NCI-H2107 treated with DMSO at 0.1 percent for 48 hours (cell line): ENCODE measurements at regions not wholly inside any gene's neighbourhood (a gene's known extent, or its start where the extent isn't known, plus 50 kb on each side); places are given as distances from the start of the nearest gene placed in this dataset.
"Not testable (repeated sequence)": the region's sequence is repeated elsewhere in the genome, so short reads cannot be mapped to it uniquely, and the experiment has no call there.

Experiments used
- DNase-seq: peaks from one replicate; lab custom pipeline; 2025; ENCODE audit not compliant: unreplicated experiment; lab: John Stamatoyannopoulos, UW

DNA sequence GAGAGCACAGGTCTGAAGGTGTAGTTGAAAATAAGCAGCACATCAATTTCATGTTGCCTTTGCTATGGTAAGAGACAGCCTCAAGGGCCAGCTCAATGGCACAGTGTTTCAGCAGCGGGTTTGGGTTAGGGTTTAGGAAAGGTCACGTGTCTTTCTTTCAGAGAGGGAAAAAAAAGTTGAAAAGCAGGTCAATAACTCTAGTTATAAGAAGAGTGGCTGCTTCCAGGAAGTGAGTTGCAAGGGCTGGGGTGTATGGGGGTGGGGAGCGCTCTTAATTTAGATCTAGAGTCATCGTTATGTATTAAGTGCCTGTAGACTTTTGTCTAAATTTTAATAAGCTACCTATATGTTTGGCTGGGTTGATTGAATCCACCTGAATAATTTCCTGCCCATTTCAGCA lies 118.5 kb upstream of the SPAG17 start:
- DNase-seq = no peak

DNA sequence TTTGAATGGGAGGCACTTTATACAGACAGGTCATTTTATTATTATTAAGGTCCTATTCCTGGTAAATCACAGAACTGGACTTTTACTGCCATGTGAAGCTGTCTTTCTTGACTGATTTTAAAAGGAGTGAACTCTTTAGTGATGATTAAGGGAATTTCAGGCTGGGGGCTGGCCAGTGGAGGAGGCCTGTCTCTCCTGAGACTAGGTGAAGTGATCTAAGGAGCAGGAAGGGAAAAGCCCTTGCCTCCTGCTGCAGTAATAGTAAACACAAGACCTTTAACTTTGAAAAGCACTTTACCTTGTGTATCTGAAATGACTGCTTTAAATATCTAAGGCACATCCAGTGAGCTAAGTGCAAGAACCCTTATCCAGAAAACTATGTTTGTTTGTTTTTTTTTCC lies 118.0 kb upstream of the SPAG17 start:
- DNase-seq = no peak

DNA sequence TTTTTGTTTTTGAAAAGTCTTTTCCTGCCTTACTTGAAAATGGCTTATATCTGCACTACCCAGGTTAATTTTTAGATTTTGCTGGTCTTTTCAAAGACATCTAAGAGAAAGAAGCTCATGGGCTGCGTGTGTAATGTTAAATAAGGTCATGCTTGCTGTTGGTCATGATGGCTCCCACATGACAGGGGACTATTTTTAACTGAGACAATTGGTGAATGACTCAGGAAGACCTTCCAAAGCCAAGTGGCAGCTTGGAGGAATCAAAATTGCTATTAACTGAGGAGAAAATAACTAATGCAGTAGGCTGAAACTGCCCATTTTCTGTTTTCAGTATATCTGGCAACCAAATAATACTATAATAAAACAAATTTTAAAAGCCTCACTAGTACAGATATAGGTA lies 117.1 kb upstream of the SPAG17 start:
- DNase-seq = no peak

DNA sequence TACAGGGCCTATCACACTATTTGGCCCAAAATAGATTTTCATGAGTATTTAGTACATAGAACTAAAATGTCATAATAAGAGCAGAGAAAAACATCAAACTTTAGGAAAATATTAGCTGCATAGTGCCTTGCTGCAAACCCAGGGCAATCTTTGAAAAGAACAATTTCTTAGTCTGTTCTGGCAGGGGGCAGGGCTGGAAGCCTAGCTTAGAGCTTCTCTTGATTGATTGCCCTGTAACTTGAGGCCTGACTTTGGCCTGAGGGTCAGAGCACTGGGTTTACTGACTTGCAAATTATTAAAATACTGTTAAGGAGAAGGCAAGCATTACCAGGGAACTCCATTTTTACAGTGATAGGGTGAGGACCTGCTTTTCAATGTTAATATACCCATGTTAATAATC lies 115.8 kb upstream of the SPAG17 start:
- no peak for DNase-seq

DNA sequence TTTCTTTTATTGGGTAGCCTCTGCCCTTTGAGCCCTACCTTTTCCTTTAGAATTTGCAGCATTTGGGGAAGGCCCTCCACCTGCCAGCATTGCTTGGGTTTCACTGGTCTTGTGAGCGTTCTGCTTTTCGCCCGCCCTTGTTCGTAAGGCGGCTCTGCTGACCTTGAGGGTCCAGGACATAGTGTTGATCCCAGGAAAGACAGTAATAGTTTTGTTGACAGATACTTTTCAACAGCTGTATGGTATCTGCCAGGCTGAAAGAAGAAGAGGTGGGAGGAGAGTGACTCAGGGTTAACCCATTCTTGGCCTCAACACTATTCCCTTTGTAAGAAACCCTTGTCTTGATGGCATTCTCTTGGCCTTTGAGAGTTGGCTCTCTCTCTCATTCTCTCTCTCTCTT lies 113.4 kb upstream of the SPAG17 start:
- no peak for DNase-seq

DNA sequence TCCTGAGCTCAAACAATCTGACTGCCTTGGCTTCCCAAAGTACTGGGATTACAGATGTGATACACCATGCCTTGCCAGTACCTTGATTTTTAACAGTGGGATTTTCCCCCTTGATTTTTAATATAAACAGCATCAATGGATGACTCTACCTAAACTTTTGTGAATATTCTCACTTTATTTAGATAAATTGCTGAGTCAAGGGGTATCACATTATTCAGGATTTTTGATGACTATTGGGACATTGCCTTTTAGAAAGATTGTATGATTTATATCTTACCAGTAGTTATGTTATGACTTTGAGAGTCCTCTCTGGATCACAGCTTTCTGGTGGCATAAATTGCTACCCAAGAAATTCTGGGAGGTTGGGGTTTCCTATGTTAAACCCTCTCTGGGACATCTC lies 112.5 kb upstream of the SPAG17 start:
- DNase-seq = no peak

DNA sequence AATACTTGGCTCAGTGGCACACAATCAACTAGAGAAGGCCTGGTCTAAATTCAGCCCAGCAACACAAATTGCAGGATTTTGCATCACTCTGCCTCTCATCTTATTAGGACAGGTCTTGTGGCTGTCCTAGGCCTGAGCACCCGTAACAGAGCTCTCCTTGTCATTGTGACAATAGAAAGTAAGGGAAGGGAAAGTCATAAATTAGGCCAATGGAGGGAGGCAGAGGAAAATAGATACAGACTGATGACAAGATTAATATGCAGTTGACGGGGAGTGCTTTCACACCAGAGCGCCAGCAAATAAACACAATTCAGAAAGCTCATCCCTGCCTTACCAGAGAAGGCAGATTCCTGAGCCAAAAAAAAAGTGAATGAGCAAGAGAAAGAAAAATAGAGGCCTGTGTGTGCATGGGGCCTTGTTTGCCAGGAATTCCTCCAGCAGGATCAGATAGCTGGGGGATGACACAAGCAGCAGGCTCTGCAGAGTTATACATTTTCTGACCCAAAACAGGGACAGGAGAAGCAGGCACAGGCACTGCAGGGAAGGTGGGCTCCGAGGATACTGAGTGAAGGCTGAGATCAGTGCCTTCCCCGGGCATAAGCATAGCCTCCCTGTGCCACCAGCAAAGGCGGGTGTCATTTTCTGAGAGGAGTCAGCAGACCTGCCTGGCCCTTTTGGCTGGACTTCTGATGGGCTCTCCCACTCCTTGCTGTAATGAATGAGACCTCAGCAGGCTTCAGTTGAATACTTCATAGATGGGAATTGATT lies 110.0 kb upstream of the SPAG17 start:
- no peak for DNase-seq

DNA sequence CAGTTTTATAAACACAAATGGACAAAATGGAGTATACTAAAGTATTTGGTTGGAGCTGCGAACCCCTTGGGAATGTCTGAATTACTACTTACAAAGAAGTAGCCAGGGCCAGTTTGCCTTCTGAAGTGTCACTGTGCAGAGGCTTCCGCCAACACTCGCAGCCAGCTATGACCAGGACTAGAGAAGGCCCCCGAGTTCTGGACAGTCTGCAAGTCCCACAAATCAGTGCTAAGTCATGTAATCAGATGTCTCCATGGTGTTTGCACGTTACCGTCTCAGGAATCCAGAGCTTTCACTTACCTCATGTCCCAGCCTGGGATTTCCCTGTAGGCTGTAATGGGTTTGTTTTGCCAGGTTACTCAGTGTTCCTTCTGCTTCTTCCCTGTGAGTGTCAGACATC lies 106.6 kb upstream of the SPAG17 start:
- no peak for DNase-seq

DNA sequence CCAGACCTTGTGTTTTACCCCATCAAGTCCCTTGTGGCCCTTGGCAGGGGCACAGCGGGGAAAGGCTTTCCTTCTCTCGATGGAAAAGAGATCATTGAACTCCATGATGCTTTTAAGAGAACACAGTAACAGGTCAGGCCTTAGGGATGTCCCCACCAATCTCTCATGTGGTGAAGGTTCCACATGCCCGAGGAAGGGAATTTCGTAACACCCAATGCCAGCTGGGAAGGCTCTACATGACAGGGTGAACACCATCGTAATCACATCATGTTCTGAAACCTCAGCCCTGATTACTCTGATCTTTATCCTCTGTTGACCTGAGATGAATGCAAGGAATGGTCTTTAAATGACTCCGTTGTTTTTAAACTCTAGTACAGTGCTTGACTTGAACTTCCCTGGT lies 105.5 kb upstream of the SPAG17 start:
- DNase-seq = no peak

DNA sequence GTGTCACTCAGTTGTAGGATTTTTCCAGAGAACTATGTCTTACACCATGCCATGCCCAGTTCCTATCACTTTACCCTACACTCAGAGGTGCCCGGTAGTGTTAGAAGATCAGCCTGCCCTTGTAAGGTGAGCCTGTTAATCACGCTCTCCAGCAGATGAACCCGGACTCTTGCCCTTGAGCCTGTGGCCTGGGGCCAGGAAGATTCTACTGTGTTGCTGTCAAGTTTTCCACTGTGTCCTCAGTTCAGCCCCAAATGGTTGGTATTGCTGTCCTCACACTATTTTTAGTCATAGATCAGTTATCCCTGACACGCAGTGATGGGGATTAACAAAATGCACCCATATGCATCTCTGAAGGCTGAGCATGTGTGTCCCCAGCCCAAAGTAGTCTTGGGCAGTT lies 105.0 kb upstream of the SPAG17 start:
- DNase-seq = no peak

DNA sequence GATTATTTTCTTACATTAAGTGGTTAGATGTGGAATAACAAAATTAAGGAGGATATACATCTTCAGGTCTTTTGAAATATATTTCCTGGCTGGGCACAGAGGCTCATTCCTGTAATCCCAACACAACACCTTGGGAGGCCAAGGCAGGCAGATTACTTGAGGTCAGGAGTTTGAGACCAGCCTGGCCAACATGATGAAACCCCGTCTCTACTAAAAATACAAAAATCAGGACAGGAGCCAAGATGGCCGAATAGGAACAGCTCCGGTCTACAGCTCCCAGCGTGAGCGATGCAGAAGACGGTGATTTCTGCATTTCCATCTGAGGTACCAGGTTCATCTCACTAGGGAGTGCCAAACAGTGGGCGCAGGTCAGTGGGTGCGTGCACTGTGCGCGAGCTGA lies 95.6 kb upstream of the SPAG17 start:
- not testable (repeated sequence) for DNase-seq

DNA sequence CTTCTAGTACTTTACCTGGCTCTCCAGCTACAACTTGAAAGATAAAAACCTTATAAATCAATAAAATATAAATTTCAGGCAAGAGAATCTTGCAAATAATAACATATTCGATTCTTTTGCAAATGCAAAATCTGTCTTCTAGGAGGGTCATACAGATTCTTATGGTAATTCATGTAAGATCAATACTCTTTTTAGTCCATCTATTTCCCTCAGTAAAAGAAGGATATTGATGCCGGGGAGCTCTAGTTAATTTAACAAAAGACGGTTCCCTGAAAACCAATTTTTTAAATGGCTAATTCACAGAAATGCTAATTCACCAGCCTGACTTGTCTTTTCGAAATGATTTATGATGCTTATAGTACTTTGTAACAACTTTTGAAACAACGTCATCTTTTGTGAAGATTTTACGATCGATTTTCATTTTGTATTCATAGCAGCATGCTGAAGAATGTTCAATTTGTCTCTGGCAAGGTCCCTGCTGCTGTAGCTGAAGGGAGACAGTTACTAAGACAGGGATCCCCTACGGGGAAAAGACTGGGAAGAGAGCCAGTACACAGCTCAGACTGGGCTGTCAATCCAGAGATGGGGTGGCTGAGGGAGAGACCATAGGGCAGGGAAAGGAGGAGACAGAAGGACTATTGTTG lies 90.6 kb upstream of the SPAG17 start:
- no peak for DNase-seq

DNA sequence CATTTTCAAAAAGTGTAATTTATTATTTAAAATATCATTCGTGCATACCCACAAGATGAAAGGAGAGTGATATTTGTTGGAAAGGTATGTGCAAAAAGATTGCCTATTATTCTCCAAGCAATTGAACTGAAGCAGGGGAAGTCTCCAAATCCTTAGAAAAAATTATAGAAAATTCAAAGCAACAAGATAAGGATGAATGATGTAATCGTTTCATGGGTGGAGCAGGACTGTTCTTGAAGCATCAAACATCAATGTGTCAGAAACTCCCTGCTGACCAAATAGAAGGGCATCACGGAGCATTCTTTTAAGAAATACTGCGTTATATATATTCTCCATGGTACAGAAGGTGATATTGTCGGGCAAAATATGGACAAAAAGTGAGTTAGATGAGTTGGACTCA lies 87.9 kb upstream of the SPAG17 start:
- DNase-seq = no peak

DNA sequence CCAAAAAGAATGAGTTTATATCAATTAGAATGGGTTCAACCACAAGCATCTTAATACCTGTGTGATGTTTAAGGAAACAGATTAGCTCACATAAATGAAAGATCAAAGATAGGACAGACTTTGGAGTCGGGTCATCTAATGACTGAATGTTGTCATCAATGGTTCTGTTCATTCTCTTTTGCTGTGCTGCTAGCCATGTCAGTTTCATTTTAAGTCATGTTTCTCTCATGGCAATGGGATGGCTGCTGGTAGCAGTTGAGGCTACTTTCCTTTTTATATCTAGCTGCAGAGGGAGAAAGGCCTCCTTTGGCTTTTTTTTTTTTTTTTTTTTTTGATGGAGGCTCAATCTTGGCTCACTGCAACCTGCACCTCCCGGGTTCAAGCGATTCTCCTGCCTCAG lies 86.9 kb upstream of the SPAG17 start:
- no peak for DNase-seq

DNA sequence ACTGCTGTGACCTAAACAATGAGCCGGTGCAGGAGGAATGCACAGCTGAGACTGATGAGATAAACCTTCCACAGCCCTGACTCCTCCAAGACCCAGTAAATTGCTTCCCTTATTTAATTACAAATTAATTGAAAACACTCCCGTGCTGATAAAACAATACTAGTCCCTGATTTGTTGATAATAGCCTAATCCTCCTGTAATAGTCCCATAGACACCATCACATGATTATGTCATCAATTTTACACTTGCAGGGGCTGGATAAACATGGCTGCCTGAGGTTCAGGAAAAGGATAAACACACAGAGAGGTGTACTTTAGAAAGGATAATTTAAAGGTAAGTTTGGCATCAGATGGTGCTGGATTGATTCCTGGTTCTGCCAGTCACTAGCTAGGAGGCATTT lies 84.6 kb upstream of the SPAG17 start:
- DNase-seq = no peak

DNA sequence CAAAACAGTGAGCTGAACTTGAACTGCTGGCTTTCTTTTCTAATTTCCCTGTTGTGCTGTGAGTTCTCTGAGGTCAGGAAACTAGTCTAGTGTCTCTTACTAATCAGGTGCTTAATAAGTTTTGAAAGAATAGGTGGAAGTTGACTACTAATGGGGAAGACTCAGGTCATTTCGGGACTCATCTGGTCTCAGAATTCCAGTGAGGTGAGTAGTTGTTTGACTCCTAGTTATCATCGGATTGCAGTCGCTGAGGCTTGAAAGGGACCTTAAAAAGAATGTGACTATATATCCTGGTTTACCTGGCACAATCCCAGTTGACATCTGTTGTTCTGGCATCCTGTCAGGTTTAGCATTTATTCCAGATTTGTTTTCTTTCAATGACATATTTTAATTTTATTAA lies 81.4 kb upstream of the SPAG17 start:
- DNase-seq = no peak

DNA sequence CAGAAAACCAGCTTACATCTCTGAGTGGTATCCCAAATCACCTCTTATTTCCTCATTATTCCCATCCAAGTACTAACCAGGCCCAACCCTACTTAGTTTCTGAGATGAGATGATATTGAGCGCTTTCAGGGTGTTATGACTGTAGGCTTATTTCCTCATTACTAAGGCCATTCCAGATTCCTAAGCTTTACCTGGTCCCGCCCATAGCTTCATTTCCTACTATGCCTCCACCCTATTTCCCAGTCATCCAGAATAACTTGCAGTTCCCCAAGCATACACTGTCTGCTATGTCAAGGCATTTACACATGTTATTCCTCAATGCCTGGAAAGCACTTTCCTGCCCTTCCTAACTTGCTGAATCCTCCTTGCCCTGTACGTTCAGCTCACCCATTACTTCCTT lies 79.3 kb upstream of the SPAG17 start:
- DNase-seq = no peak

DNA sequence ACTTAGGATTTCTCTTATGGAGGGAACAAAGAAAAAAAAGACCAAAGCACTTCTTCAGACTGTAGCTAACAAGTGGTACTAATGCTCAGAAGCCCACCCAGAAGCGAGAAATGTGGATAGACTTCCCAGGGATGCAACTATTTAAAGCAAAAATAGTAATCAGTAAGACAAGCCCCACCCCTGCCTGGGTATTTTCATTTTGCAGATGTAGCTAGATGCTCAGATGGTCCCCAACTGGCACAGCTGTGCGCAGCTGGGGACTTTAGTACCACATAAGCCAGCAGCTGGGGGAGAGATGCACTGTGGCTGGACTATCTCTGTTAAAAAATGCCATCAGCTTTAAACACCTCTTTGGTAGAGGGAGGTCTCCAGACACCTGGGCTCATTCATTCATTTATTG lies 77.8 kb upstream of the SPAG17 start:
- DNase-seq = no peak

DNA sequence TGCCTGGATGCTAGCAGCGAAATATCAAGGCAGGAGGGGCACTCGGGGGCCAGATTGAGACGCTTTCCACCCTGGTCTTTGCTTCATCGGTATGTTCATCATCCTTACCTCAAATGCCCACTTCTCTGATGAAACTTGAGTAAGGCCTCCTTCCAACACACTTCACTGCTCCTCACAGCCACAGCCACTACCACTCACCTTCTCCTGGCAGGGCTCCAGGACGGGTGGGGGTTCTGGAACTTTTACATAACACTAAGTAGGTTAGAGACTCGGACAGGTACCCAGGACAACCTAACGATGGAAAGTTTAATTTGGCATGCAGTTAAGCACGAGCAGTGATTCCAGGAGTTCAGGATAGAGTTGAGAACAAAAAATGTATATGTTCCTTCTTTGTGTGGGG lies 73.9 kb upstream of the SPAG17 start:
- no peak for DNase-seq

DNA sequence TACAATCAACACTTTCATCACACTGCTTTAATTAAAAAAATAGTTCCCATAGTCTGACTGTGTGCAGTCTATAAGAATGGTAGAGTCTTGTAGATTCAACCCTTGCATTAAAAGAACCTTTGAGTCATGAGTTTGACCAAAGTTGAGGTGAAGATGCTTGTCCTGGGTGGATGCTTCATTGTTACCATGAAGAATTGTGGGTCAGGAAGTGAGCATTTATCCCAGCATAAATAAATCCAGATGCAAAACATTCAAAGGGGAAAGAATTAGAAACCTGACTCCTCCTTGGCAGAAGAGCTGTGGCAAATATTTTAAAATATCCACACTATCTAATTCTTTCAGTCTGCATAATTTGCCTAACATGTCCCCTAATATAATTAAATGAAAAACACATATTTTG lies 72.9 kb upstream of the SPAG17 start:
- no peak for DNase-seq

DNA sequence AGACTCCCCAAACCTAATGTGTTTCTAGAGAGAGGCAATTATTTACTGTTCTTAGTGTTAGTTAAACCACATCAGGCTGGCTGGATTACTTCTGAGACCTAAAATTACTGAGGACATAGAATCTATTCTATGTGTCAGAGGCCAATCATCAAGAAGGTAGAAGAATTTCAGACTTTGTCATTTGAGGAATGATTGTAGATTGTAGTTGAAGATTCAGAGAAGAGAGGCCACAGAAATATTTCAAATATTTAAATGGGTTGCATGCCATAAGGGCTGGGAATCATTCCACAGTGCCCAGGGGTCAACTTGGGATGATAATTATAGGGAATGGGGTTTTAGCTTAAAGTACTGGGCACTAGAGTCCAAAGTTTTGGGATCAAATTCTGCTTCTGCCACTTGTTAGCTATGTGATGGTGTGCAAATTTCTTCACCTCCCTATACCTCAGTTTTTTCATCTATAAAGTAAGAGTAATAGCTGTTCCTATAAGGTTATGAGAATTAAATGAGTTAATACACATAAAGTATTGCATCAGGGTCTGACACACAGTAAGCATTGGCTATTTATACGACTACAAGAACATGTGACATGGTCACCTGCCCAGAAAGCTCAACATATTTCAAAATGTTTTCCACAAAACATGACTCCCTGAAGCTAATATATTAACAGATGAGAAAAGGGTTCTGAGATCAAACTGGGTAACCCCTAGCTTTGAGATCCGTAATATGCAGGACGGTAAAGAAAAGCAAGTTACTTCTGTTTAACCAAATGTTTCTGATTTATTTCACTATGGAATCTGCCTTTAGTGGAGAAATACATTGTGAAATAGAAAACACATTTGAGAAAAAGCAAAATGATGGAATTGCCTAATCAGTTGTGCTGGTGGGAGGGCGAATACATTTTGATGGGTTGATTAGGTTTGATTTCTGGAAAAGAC lies 69.7 kb upstream of the SPAG17 start:
- DNase-seq = no peak

DNA sequence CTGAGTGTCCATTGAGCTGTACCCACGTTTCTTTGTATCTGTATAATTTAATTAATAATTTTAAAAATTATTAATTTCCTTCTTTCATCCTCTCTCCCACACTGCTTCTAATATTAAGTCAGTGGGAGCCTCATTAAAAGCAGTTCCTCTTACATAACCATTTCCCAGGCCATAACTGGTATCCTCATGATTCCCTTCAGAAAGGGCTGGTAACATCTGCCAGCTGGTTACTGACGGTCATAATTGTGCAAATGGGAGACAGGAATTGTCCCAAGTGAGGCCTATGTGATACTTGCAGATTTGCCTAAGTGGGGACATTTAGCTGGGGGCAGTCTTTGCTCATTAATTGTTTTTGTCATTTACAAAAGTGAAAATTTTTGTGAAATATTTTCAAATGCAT lies 69.0 kb upstream of the SPAG17 start:
- no peak for DNase-seq
